ENCODE measurements at regions not wholly inside any gene's neighbourhood (a gene's known extent, or its start where the extent isn't known, plus 50 kb on each side); places are given as distances from the start of the nearest gene placed in this dataset.

DNA sequence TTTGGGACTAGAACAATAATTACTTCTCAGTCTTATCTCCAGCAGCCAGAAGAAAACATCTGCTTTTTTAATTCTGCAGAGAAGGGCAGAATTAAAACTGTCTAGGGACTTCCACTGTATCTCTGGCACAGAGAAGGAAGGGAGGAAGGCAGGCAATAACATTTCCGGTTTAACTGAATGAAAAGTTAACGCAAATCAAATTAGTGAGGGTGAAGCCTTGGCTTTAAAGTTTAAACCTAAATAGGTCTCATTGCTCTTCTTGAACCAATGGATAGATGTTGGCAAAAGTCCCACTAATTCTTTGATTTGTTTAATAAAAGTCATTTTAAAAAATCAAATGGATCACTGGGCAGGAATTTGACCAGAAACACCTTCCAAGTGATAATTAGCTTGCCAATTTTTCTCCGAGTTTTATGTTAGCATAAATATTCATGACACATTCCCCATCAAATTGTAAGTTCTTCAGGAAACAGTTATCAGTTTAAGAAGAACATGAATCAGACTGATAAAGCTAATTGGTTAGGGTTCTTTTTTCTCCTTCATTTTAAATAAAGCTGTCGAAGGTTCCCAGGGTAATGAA, 181.9 kb downstream of the SLC15A5 start:
- TF ChIP-seq, protein P1, sequence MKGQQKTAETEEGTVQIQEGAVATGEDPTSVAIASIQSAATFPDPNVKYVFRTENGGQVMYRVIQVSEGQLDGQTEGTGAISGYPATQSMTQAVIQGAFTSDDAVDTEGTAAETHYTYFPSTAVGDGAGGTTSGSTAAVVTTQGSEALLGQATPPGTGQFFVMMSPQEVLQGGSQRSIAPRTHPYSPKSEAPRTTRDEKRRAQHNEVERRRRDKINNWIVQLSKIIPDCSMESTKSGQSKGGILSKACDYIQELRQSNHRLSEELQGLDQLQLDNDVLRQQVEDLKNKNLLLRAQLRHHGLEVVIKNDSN (IDR thresholded peaks at IDR 0.05): no peak
- TF ChIP-seq, protein P2, sequence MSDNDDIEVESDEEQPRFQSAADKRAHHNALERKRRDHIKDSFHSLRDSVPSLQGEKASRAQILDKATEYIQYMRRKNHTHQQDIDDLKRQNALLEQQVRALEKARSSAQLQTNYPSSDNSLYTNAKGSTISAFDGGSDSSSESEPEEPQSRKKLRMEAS (IDR thresholded peaks at IDR 0.05): no peak
- TF ChIP-seq CREB1 (IDR thresholded peaks at IDR 0.05; ENCODE audit: low read depth) (no peak), TEAD4 (IDR thresholded peaks at IDR 0.05) (no peak), ZBTB7A (IDR thresholded peaks at IDR 0.05; ENCODE audit: low read depth) (no peak), CEBPB (IDR thresholded peaks at IDR 0.05) (no peak), YY1 (IDR thresholded peaks at IDR 0.05; ENCODE audit: low read depth) (no peak), RAD21 (IDR thresholded peaks at IDR 0.05; ENCODE audit: low read depth) (no peak), FOXM1 (IDR thresholded peaks at IDR 0.05; ENCODE audit: borderline replicate concordance, low read depth) (no peak), EGR1 (IDR thresholded peaks at IDR 0.05) (no peak), TAF1 (IDR thresholded peaks at IDR 0.05; ENCODE audit: low read depth) (no peak), TCF12 (IDR thresholded peaks at IDR 0.05; ENCODE audit: low read depth) (no peak), EP300 (IDR thresholded peaks at IDR 0.05; ENCODE audit: borderline replicate concordance) (no peak)
- TF ChIP-seq, protein P3, sequence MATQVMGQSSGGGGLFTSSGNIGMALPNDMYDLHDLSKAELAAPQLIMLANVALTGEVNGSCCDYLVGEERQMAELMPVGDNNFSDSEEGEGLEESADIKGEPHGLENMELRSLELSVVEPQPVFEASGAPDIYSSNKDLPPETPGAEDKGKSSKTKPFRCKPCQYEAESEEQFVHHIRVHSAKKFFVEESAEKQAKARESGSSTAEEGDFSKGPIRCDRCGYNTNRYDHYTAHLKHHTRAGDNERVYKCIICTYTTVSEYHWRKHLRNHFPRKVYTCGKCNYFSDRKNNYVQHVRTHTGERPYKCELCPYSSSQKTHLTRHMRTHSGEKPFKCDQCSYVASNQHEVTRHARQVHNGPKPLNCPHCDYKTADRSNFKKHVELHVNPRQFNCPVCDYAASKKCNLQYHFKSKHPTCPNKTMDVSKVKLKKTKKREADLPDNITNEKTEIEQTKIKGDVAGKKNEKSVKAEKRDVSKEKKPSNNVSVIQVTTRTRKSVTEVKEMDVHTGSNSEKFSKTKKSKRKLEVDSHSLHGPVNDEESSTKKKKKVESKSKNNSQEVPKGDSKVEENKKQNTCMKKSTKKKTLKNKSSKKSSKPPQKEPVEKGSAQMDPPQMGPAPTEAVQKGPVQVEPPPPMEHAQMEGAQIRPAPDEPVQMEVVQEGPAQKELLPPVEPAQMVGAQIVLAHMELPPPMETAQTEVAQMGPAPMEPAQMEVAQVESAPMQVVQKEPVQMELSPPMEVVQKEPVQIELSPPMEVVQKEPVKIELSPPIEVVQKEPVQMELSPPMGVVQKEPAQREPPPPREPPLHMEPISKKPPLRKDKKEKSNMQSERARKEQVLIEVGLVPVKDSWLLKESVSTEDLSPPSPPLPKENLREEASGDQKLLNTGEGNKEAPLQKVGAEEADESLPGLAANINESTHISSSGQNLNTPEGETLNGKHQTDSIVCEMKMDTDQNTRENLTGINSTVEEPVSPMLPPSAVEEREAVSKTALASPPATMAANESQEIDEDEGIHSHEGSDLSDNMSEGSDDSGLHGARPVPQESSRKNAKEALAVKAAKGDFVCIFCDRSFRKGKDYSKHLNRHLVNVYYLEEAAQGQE (IDR thresholded peaks at IDR 0.05; ENCODE audit: low read depth): no peak

DNA sequence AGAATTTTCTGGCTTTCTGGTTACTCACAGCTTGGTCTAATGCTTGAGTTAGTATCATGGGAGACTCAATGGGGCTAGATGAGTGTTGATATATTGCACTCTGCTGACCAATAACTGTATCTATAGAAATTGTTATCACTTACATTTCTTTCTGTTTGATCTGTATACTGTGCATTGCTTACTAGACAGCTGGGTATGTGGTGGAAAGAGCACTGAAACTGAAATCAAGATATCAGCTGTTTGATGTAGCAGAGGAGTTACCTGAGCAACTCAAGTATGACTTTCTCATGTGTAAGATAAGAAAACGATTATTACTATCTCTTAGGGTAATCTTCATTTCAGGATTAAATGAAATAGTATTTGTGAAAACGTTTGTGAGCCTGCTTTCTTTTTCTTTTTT, 183.0 kb downstream of the SLC15A5 start:
- TF ChIP-seq YY1 (IDR thresholded peaks at IDR 0.05; ENCODE audit: low read depth) (no peak), TCF12 (IDR thresholded peaks at IDR 0.05; ENCODE audit: low read depth) (no peak), CEBPB (IDR thresholded peaks at IDR 0.05) (no peak), TEAD4 (IDR thresholded peaks at IDR 0.05) (no peak), ZBTB7A (IDR thresholded peaks at IDR 0.05; ENCODE audit: low read depth) (no peak), RAD21 (IDR thresholded peaks at IDR 0.05; ENCODE audit: low read depth) (no peak), CREB1 (IDR thresholded peaks at IDR 0.05; ENCODE audit: low read depth) (no peak), FOXM1 (IDR thresholded peaks at IDR 0.05; ENCODE audit: borderline replicate concordance, low read depth) (no peak), EGR1 (IDR thresholded peaks at IDR 0.05) (no peak), TAF1 (IDR thresholded peaks at IDR 0.05; ENCODE audit: low read depth) (no peak), EP300 (IDR thresholded peaks at IDR 0.05; ENCODE audit: borderline replicate concordance) (no peak), NFIC (IDR thresholded peaks at IDR 0.05) (no peak)
- TF ChIP-seq, protein P2 (IDR thresholded peaks at IDR 0.05): no peak
- TF ChIP-seq, protein P1 (IDR thresholded peaks at IDR 0.05): no peak
- TF ChIP-seq, protein P3 (IDR thresholded peaks at IDR 0.05; ENCODE audit: low read depth): no peak

DNA sequence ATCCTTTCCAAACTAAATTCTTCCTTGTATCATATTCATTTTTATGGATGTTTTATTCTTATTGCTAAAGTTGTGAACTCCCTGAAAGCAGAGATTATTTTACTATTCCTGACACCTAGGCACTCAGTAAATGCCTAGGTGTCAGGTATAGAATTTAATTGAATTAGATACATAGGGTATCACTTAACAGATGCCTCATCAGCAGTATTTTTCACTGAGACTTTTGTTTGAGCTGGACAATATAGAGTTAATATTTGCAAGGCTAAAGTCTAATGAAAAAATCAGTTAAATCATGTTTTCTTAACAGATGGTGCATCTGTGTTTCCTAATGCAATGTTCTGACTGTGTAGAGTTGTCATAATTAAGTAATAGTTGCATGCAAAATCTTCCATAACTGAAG, 182.7 kb downstream of the DERA start:
- TF ChIP-seq TAF1 (IDR thresholded peaks at IDR 0.05; ENCODE audit: low read depth) (no peak), RAD21 (IDR thresholded peaks at IDR 0.05; ENCODE audit: low read depth) (no peak), TEAD4 (IDR thresholded peaks at IDR 0.05) (no peak), EP300 (IDR thresholded peaks at IDR 0.05; ENCODE audit: borderline replicate concordance) (no peak), EGR1 (IDR thresholded peaks at IDR 0.05) (no peak), NFIC (IDR thresholded peaks at IDR 0.05) (no peak), ZBTB7A (IDR thresholded peaks at IDR 0.05; ENCODE audit: low read depth) (no peak), FOXM1 (IDR thresholded peaks at IDR 0.05; ENCODE audit: borderline replicate concordance, low read depth) (no peak), TCF12 (IDR thresholded peaks at IDR 0.05; ENCODE audit: low read depth) (no peak)

DNA sequence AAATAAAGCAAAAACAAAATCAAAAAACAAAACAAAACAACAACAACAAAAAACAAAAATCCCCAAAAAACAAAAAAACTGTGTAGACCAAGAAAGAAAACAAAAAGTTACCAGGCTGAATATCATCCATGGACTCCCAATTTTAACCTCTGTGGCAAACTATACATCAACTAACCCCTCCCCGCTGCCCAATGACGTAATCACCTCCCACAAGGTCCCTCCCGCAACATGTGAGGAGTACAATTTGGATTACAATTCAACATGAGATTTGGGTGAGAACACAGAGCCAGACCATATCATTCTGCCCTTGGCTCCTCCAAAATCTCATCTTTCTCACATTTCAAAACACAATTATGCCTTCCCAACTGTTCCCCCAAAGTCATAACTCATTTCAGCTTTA, 179.8 kb downstream of the DERA start:
- no peak for TF ChIP-seq TAF1 (IDR thresholded peaks at IDR 0.05; ENCODE audit: low read depth)
- TF ChIP-seq FOXM1 (IDR thresholded peaks at IDR 0.05; ENCODE audit: borderline replicate concordance, low read depth): no peak
- TF ChIP-seq YY1 (IDR thresholded peaks at IDR 0.05; ENCODE audit: low read depth): no peak
- no peak for TF ChIP-seq EGR1 (IDR thresholded peaks at IDR 0.05)
- TF ChIP-seq, protein P3 (IDR thresholded peaks at IDR 0.05; ENCODE audit: low read depth): no peak
- TF ChIP-seq TCF12 (IDR thresholded peaks at IDR 0.05; ENCODE audit: low read depth): no peak
- TF ChIP-seq EP300 (IDR thresholded peaks at IDR 0.05; ENCODE audit: borderline replicate concordance): no peak
- TF ChIP-seq NFIC (IDR thresholded peaks at IDR 0.05): no peak
- no peak for TF ChIP-seq CEBPB (IDR thresholded peaks at IDR 0.05)
- no peak for TF ChIP-seq ZBTB7A (IDR thresholded peaks at IDR 0.05; ENCODE audit: low read depth)
- no peak for TF ChIP-seq TEAD4 (IDR thresholded peaks at IDR 0.05)
- TF ChIP-seq, protein P1 (IDR thresholded peaks at IDR 0.05): no peak
- TF ChIP-seq RAD21 (IDR thresholded peaks at IDR 0.05; ENCODE audit: low read depth): no peak

Measured in Ishikawa (cell line).